Stimulated activated memory B cell treated with anti-CD40 and anti-IgM and Interleukin-4, amounts not matched to agents 10 μg/mL and 1 μg/mL and 100 μg/mL, for 72 hours (primary cell): ENCODE measurements at regions not wholly inside any gene's neighbourhood (a gene's known extent, or its start where the extent isn't known, plus 50 kb on each side); places are given as distances from the start of the nearest gene placed in this dataset.

Experiments used
- ATAC-seq: fragments of 150-1000 bp; cut with Tn5 transposase; 2 replicates; pipeline ENCODE4 v1.10.0; 2021
- H3K27ac Mint-ChIP-seq: one replicate; pipeline ENCODE4 v1.8.0; 2022; ENCODE audit warnings: mild to moderate bottlenecking, mixed read lengths
- H3K27me3 Mint-ChIP-seq: one replicate; pipeline ENCODE4 v1.8.0; 2022; ENCODE audit warnings: mixed read lengths
- H3K36me3 Mint-ChIP-seq: one replicate; pipeline ENCODE4 v1.8.0; 2022; ENCODE audit warnings: mixed read lengths
- H3K4me1 Mint-ChIP-seq: one replicate; pipeline ENCODE4 v1.8.0; 2022; ENCODE audit warnings: mixed read lengths
- H3K4me3 Mint-ChIP-seq: one replicate; pipeline ENCODE4 v1.8.0; 2022; ENCODE audit warnings: mild to moderate bottlenecking, moderate library complexity, mixed read lengths
- H3K9me3 Mint-ChIP-seq: one replicate; pipeline ENCODE4 v1.8.0; 2022; ENCODE audit warnings: mixed read lengths

DNA sequence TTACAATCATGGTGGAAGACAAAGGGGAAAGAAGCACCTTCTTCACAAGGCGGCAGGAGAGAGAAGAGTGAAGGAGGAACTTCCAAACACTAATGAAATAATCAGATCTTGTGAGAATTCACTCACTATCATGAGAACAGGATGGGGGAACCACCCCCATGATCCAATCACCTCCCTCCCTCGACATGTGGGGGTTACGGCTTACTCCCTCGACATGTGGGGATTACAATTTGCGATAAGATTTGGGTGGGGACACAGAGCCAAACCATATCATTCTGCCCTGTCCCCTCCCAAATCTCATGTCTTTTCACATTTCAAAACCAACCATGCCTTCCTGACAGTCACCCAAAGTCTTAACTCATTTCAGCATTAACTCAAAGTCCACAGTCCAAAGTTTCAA is 88.7 kb upstream of the PGRMC2 start:
- peaks cover 16% of the 10 kb centered on the region for H3K9me3 Mint-ChIP-seq
- no peak overlapping the region for H3K4me3 Mint-ChIP-seq
- H3K4me1 Mint-ChIP-seq, result no peaks in the 10 kb centered on the region
- peaks cover 14% of the 10 kb centered on the region for H3K36me3 Mint-ChIP-seq
- no peaks in the 10 kb centered on the region for H3K27me3 Mint-ChIP-seq
- no peak for ATAC-seq
- H3K27ac Mint-ChIP-seq, result no peak overlapping the region

DNA sequence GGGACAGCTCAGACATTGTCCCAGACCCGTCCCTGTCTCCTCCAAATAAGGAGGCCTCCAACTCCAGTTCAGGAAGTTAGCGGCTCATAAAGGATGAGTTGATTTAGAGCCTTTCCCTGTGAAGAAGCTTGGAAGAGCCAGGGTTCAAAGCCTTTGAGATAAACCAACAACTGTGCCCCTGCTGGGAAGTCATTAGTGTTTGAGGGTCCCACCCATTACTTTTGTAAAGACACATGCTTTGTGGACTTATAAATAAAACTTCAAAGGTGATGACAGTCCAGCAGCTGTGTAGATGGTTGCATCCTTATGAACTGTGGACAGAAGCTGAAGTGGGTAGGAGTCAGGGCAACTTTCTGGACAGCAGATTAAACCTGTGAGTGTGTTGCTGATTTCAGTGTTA is 86.0 kb upstream of the PGRMC2 start:
- no peak for ATAC-seq
- Mint-ChIP-seq H3K27me3 (no peaks in the 10 kb centered on the region), H3K4me3 (no peak overlapping the region), H3K27ac (no peak overlapping the region), H3K36me3 (peaks cover 14% of the 10 kb centered on the region), H3K4me1 (no peaks in the 10 kb centered on the region), H3K9me3 (peaks cover 14% of the 10 kb centered on the region)

DNA sequence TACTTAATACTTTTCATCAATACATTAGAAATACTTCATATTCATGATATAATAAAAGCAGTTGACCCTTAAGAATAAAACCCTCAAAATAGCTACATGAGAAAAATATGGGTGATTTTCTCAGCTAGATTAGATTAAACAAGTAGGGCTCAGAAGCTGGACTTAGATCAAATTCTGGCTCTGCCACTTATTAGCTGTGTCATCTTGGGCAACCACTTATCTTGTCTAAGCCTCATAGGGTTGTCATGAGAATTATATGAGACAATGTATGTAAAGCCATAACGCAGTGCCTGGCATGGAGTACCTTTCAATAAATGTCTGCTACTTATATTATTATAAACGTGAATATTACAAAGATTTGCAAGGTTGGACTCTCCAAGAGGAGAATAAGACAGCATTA is 84.3 kb upstream of the PGRMC2 start:
- Mint-ChIP-seq H3K9me3 (peaks cover 6% of the 10 kb centered on the region), H3K27me3 (no peaks in the 10 kb centered on the region), H3K27ac (no peak overlapping the region), H3K36me3 (peaks cover 6% of the 10 kb centered on the region), H3K4me1 (no peaks in the 10 kb centered on the region), H3K4me3 (no peak overlapping the region)
- ATAC-seq, result no peak

DNA sequence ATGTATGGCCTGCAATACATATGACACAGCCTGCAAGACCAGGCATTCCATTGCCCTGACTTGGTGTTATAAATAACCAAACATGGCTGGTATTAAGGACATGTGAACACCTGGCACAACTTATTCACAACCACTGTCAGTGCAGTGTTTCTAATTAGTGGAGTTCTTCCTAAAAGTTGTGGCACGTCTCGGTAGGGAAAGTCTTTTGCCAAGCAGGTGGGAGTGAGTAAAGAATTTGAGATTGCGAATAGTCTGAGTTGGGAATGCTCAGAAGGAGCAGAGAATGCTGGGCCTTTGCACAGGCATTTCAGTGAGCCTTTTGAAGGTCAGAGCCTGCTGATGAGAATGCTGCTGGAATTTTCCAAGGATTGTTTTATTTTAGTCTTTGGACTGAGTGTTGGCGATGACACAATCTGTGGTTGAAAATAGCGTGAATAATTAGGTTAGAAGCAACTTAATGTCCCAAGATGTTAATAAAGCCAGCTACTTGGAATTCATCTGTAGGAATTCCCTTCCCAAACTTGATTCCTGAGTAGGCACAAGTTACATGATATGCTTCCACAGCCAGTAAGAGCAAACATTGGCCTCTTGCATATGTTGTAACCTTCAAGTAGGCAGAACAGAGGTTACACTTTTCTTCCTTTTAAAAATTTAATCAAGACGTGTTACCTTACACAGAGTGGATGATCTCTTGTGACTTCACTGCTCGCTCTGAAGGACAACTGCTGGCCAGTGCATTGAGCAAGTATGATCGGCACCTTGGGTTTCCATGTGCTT is 83.6 kb upstream of the PGRMC2 start:
- H3K27ac Mint-ChIP-seq, result no peak overlapping the region
- peaks cover 2% of the 10 kb centered on the region for H3K9me3 Mint-ChIP-seq
- no peak overlapping the region for H3K4me3 Mint-ChIP-seq
- ATAC-seq, result no peak
- H3K27me3 Mint-ChIP-seq, result no peaks in the 10 kb centered on the region
- H3K4me1 Mint-ChIP-seq, result no peaks in the 10 kb centered on the region
- H3K36me3 Mint-ChIP-seq, result peaks cover 4% of the 10 kb centered on the region

GRCh38 chr4:128366212-128366611 is 78.6 kb upstream of the PGRMC2 start:
- Mint-ChIP-seq H3K36me3 (no peaks in the 10 kb centered on the region), H3K9me3 (no peaks in the 10 kb centered on the region), H3K4me3 (no peak overlapping the region), H3K27ac (no peak overlapping the region), H3K4me1 (no peaks in the 10 kb centered on the region), H3K27me3 (no peaks in the 10 kb centered on the region)
- ATAC-seq, result no peak

DNA sequence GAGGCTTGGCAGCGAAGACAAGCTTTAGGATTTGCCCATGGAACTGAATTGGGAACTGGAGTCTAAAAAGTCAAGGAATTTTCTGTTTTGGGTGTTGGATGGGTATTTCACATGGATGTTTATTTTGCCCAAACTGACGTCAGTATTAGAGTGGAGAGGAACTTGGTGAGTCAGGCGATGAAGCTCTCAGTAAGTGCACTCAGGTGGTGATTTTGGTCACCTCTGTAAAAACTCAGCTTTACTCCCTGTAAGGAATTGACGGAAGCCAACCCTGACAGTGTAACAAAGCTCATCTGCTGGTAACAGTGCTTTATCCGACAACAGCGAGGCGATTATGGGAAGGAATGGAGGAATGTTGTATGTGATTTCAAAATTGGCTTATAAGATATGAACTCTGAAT is 77.0 kb upstream of the PGRMC2 start:
- H3K27me3 Mint-ChIP-seq, result no peaks in the 10 kb centered on the region
- H3K9me3 Mint-ChIP-seq, result no peaks in the 10 kb centered on the region
- no peak for ATAC-seq

DNA sequence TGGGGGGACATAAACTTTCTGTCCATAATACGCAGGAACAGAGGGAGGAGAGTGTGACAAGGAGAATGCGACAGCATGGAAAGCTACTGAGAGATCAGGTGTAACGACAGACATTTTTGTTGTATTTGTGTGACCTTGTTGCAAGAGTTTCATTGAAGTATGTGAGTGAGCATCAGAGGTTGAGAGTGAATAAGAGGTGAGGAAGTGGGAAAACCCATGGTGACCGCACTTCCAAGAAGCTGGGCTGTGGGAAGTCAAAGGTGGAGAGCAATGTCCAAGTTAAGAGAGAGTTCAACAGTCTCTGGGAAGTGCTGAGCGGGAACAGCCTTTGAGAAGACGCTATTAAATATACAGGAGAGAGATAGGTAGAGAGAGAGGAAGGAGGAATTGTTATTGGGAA is 76.4 kb upstream of the PGRMC2 start:
- no peak overlapping the region for H3K27ac Mint-ChIP-seq
- no peaks in the 10 kb centered on the region for H3K36me3 Mint-ChIP-seq
- H3K4me1 Mint-ChIP-seq, result no peaks in the 10 kb centered on the region
- peak; percentile 44 for ATAC-seq
- no peak overlapping the region for H3K4me3 Mint-ChIP-seq
- H3K9me3 Mint-ChIP-seq, result no peaks in the 10 kb centered on the region
- H3K27me3 Mint-ChIP-seq, result no peaks in the 10 kb centered on the region

More for the DNA sequence above, 77.0 kb upstream of the PGRMC2 start:
- no peaks in the 10 kb centered on the region for H3K36me3 Mint-ChIP-seq
- no peak overlapping the region for H3K4me3 Mint-ChIP-seq
- H3K4me1 Mint-ChIP-seq, result no peaks in the 10 kb centered on the region
- no peak overlapping the region for H3K27ac Mint-ChIP-seq

- Mint-ChIP-seq H3K36me3 (no peaks in the 10 kb centered on the region), H3K27ac (no peak overlapping the region), H3K27me3 (no peaks in the 10 kb centered on the region), H3K9me3 (no peaks in the 10 kb centered on the region), H3K4me1 (no peaks in the 10 kb centered on the region), H3K4me3 (no peak overlapping the region)
- no peak for ATAC-seq
Observed at GRCh38 chr4:128362760-128363159, 75.1 kb upstream of the PGRMC2 start.

GRCh38 chr4:128359422-128359821 is 71.8 kb upstream of the PGRMC2 start:
- Mint-ChIP-seq H3K36me3 (peaks cover 9% of the 10 kb centered on the region), H3K4me1 (no peaks in the 10 kb centered on the region), H3K4me3 (no peak overlapping the region)

DNA sequence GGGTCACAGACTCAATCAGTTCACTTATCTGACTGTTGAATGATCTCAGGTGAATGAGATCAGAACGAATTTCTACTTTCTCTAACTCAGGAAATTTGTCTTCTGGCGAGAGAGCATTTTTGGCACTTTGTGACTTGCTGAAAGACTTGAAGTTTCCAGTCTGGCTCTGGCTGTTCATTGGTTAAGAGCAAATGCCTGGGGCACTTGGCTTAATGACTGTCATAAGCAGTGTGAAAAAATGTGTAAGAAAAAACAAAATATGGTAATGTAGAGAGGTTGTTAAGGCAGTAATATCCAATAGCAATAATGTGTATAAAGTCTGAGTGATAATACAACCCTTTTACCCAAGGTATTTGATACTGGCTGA is 71.3 kb upstream of the PGRMC2 start:
- H3K4me3 Mint-ChIP-seq, result no peak overlapping the region
- H3K9me3 Mint-ChIP-seq, result no peaks in the 10 kb centered on the region
- no peak for ATAC-seq

More at GRCh38 chr4:128359422-128359821, 71.8 kb upstream of the PGRMC2 start:
- ATAC-seq, result no peak
- Mint-ChIP-seq H3K27ac (no peak overlapping the region), H3K27me3 (no peaks in the 10 kb centered on the region), H3K9me3 (no peaks in the 10 kb centered on the region)

DNA sequence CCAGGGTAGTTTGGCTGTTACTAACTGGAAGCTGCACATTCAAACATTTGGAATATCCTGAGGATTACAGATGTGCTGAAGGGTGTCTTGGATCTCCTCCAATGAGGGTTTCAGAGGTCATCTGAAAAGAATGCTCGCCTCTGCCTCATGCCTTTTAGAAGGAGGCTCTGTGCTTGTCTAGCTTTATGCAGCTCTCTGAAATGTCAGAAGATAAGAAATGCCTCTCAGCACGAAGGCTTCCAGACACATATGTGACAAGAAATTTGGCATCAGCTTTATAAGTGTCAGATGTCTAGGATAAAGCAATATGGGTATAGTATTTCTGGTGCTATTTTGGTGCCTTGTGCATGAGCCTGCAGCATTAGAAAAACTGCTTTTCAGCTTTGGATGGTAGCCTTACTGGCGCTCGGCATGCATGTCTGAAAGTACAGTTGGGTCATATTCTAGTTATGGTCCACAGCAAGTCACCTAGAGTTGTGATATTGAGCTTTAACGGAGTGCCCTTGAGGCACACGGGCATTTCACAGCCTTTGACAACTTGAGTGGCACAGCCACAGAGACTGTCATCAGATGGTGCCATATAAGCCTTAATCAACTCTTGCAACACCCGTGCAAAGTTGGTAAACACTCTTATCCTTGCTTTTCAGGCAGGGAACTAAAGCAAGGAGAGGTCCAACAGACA is 70.8 kb upstream of the PGRMC2 start:
- no peaks in the 10 kb centered on the region for H3K9me3 Mint-ChIP-seq
- ATAC-seq, result no peak
- H3K27me3 Mint-ChIP-seq, result no peaks in the 10 kb centered on the region
- H3K4me1 Mint-ChIP-seq, result no peaks in the 10 kb centered on the region
- no peak overlapping the region for H3K27ac Mint-ChIP-seq
- H3K36me3 Mint-ChIP-seq, result peaks cover 9% of the 10 kb centered on the region
- no peak overlapping the region for H3K4me3 Mint-ChIP-seq

More for the DNA sequence above, 71.3 kb upstream of the PGRMC2 start:
- Mint-ChIP-seq H3K27me3 (no peaks in the 10 kb centered on the region), H3K36me3 (peaks cover 9% of the 10 kb centered on the region), H3K4me1 (no peaks in the 10 kb centered on the region), H3K27ac (no peak overlapping the region)

GRCh38 chr4:128357286-128357685 is 69.7 kb upstream of the PGRMC2 start:
- Mint-ChIP-seq H3K4me3 (no peak overlapping the region), H3K9me3 (no peaks in the 10 kb centered on the region), H3K27ac (no peak overlapping the region), H3K36me3 (peaks cover 9% of the 10 kb centered on the region), H3K27me3 (no peaks in the 10 kb centered on the region), H3K4me1 (no peaks in the 10 kb centered on the region)
- ATAC-seq, result no peak

DNA sequence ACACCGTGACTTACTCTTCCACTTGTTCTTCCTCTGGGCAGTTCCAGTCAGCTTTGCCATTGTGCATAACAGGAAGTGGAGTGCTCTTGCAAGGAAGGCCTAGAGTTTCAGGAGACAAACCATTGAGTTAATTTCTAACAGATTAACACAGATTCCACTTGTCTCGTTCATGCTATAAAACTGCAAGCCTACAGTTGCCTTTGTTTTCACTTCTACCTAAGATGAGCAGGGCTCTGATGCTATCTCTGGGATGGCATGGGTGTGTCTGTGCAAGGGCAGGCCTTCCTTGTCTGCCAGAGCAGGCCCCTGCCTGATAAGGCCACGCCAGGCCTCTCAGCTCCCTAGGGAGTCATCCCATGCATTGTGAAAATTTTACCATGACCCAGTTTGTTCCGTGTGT is 67.7 kb upstream of the PGRMC2 start:
- ATAC-seq, result no peak
- H3K4me3 Mint-ChIP-seq, result no peak overlapping the region
- no peaks in the 10 kb centered on the region for H3K4me1 Mint-ChIP-seq
- no peaks in the 10 kb centered on the region for H3K27me3 Mint-ChIP-seq
- no peaks in the 10 kb centered on the region for H3K9me3 Mint-ChIP-seq
- no peak overlapping the region for H3K27ac Mint-ChIP-seq
- H3K36me3 Mint-ChIP-seq, result peaks cover 9% of the 10 kb centered on the region

DNA sequence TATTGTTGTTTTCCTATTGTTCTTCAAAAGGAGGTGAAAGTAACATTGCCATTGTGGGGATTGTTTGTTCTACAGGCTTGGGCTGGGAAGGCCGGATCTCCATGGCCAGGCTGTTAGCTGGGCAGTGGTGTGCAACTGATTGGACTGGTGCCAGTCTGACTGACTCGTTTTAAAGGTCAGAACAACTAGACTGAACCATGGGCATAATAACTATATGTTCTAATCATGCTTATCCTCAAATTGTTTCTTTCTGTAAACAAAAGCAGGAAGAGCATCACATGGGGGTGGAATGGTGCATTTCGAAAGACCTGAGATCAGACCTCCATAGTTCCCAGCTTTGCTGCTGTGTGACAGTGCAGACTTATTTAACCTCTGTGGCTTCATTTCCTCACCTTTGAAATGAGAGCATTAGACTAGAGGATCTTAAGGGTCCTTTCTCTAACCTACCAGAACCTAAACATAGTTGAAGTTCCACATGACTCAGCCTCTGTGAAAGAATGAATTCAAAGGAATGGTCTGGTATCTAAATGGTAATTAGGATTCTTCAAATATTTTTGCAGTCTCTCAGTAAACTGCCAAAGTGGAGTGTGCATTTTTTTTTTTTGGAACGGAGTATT is 66.7 kb upstream of the PGRMC2 start:
- no peaks in the 10 kb centered on the region for H3K4me1 Mint-ChIP-seq
- H3K36me3 Mint-ChIP-seq, result peaks cover 15% of the 10 kb centered on the region
- ATAC-seq, result no peak
- H3K27ac Mint-ChIP-seq, result no peak overlapping the region
- no peaks in the 10 kb centered on the region for H3K9me3 Mint-ChIP-seq
- no peaks in the 10 kb centered on the region for H3K27me3 Mint-ChIP-seq
- H3K4me3 Mint-ChIP-seq, result no peak overlapping the region

DNA sequence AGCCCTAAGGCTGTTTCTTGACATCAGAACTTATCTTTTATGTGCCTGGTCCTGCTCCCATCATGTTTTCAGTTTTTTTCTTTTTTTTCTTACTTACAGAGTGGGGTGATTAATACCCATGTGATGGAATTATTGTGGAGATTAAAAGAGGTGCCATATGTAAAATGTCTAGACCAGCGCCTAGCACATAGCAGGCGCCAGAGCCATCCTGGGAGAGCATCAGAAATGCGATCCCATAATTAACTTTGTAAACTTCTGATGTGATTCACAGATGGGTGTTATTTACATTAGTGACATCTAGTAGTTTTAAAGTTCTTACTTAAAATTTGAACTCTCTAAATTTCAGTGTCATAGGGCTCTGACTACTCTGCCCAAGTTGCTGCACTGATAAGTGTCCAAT is 66.2 kb upstream of the PGRMC2 start:
- Mint-ChIP-seq H3K9me3 (no peaks in the 10 kb centered on the region), H3K27me3 (no peaks in the 10 kb centered on the region), H3K4me3 (no peak overlapping the region), H3K36me3 (peaks cover 17% of the 10 kb centered on the region), H3K4me1 (no peaks in the 10 kb centered on the region), H3K27ac (no peak overlapping the region)
- no peak for ATAC-seq

- peaks cover 16% of the 10 kb centered on the region for H3K36me3 Mint-ChIP-seq
Observed at GRCh38 chr4:128351502-128351901, 63.9 kb upstream of the PGRMC2 start.

More at GRCh38 chr4:128351502-128351901, 63.9 kb upstream of the PGRMC2 start:
- Mint-ChIP-seq H3K4me1 (no peaks in the 10 kb centered on the region), H3K27ac (no peak overlapping the region), H3K9me3 (no peaks in the 10 kb centered on the region), H3K4me3 (no peak overlapping the region), H3K27me3 (no peaks in the 10 kb centered on the region)
- no peak for ATAC-seq
